ENCODE measurements at regions not wholly inside any gene's neighbourhood (a gene's known extent, or its start where the extent isn't known, plus 50 kb on each side); places are given as distances from the start of the nearest gene placed in this dataset.

DNA sequence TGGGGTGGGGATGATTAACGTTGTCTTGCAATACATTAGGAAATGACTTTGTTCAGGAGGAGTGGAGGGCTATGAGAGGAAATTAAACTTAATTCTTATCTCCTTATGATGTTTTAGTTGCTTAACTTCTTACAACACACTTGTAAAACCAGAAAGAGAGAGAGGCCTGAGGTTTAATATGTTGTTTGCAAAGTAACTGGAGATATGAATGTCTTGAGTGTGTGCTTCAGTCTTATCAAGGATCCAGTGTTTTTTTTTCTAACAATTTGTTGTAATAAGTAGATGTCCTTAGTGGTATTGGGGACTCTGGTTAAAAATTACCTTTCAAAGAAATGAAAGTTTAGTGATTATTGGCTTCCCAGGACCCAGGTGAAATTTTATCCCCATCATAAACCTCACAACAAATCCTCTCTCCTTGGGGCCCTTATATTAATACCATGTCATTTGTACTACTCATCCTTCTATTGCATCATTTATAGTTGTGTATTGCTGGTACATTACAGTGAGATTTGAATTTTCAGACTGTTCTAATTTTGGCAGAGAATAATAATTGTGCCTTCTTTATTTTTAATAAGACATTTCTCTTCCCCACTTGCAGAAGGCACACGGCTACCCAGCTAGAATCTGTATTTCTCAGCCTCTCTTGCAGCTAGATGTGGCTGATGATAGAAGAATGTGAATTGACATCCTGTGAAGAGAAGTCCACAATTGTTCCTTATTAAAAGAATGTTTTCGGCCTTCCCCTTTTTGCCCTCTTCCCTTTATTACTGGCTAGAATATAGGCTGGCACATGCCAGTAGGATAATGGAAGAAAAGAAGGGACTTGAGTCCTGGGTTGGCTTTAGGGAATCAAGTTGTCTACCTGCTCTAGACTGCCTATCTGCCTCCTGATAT lies 91.9 kb upstream of the CXCR4 start:
- no peak for DNase-seq

DNA sequence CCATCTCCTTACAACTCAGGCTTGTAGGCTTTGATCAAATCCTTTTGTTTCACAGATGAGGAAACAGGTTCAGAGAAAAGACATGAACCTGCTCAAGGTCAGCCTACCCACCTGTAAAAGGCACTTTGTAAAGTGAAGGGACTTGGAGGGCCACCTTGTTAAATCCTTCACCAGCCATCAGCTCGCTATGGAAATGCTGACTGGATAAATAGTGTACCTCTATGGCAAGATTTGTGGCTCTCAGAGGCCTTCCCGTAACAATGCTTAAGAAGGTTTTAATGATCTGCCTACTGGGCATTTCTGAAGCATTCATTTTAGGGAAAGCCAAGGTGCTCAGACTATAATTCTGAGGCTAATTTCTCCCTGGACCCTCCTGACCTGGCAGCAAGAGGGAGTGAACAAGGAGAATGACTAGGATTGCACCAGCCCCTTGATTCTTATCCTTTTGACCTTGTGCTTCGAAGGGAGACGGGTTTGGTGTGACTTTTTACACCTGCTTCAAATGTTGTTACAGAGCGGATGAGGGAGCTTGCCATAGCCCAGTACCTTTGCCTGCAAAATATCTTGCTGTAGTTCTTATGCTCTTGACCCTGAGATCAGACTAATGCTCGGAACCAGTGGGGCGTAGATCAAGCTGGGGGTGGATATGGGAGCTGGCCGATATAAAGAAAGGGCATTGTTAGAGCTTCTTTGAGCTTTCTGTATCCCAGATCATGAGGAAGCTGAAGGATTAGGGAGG lies 90.9 kb upstream of the CXCR4 start:
- DNase-seq = no peak

DNA sequence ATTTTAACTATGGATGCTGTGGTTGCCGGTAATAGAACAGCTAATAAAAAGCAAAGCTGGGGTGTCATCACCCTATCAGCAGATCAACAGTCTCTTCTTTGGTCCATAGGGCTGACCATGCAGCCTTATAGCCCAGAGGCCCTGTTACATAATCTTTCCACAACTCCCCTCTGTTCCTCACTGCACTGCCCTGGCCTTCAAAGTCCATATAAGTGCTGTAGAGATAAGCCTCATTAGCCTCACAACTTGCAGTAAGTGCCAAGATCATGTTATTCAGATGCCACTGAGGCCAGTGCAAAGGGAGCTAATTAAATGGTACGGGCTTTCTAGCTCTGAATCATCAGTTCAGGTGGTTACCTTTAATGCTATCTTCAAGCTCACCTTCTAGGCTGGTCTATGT lies 89.7 kb upstream of the CXCR4 start:
- no peak for DNase-seq

- DNase-seq = no peak
Measured at GRCh38 chr2:136207030-136207623, 89.2 kb upstream of the CXCR4 start.

DNA sequence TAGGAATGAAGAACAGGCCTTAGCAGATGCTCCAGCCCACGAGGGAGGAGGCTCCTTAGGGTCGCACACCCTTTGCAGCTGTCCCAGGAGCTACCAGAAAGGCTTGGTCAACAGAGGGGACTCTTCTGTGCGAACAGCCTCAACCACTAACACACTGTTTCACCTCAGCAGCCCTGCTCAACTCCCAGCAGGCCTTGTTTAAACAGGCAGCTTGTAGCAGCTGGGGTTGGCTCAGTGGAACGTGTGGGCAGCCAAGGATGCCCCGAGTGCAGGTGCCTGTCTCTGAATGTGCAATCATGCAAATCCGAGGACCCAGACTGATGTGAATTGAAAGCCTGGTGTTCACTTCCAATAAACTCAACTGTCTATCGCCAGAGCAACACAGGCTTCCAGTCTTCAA lies 88.7 kb upstream of the CXCR4 start:
- no peak for DNase-seq

GRCh38 chr2:136205615-136206014 lies 87.7 kb upstream of the CXCR4 start:
- no peak for DNase-seq

- no peak for DNase-seq
Measured at GRCh38 chr2:136204971-136205370, 87.0 kb upstream of the CXCR4 start.

- no peak for DNase-seq
Measured at GRCh38 chr2:136195226-136195625, 77.3 kb upstream of the CXCR4 start.

DNA sequence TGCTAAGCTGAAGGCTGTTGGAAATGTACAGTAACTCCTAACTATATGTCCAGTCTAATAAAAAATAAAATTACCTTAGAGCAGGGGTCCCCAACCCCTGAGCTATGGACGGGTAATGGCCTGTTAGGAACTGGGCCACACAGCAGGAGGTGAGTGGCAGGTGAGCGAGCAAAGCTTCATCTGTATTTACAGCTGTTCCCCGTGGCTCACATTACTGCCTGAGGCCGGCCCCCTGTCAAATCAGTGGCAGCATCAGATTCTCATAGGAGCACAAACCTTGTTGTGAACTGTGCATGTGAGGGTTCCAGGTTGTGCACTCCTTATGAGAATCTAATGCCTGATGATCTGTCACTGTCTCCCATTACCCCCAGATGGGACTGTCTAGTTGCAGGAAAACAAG lies 73.1 kb upstream of the CXCR4 start:
- no peak for DNase-seq

- DNase-seq = no peak
Measured at GRCh38 chr2:136189221-136189782, 71.4 kb upstream of the CXCR4 start.

DNA sequence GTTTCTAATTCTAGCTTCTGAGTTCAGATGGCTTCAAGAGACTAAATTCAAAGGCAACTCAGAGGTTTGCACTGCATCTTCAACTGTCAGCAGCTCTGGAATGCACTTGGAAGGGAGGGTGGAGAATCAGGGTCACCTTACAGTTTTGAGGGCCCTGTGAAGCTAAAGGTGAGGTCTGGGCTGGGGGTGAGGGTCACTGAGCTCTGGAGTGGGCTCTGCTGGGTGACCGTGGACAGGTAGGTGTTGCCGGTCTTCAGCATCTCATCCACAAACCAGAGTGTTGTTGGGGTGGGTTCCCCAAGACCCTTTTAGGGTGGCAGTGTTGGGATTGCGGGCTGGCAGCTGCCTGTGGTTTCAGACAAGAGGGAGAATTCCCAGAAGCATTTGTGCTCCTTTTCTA lies 70.1 kb upstream of the CXCR4 start:
- no peak for DNase-seq

DNA sequence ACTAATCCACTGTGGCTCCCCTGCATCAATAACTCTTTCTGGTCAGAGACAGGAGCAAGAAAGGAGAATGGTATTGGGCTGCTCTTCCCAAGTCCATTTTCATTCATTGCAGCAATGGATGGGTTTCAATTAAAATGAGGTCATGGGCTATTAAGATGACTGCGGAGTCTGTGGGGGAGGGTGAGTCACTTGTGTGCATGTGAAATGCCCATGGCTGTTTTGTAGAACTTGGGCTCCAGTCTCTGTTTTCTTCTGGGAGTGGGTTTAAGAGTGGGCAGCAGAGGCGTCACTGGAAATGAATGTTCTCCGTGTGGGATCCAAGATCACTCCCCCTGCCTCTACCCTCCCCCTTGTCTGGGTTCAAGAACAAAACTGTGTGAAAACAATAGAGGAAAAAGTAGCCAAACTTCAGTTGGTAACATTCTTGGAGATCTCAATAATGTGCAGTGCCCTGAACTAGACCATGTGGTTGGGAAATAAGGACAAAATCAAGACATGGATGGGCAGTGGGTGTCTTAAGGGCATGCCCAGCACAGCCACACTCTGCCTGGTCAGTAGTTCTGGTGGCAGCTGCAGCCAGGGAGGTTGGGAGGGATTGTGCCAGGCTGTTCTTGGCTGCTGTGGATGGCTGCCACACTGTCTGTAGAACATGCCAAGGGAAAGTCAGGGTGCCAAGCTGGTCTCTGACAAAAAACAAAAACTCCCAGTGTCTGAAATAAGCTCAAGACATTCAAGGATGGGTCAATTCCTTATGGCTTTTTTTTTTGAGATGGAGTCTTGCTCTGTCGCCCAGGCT lies 68.2 kb upstream of the CXCR4 start:
- no peak for DNase-seq

DNA sequence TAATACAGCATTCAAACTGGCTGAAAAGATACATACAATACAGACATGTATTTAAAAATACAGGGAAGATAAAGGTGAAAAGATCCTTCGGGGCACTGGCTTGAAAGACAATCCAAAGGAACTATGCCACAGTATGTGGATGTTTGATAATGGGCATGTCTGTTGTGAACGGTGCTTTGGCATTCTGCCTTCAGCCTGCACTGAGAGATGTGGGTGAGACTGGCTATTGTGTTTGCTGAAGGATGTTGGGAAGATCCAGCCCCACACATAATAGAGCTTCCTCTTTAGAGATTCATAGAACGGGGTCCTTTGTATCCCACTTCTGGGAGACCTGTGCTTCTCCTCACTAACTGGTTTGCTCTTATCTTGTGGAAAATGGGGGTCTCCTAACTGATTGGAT lies 65.1 kb upstream of the CXCR4 start:
- DNase-seq = no peak

DNA sequence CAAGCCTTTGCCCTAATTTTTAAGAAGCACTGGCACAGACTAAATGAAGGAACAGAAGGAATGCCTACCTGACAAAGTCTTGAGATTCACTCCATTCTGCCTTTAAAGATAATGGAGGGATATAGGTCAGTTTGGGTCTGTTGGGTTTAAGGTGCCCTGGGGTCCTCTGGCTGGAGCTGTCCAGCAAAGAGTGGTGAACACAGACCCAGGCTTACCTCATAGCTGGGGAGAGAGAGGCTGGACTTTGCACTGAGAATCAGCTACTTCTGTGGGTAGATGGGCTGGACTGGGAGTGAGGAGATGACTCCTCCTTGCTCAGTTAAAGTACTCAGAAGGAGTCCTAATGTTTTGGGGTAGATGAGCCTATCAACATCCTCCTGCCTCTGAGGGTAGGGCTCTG lies 64.4 kb upstream of the CXCR4 start:
- no peak for DNase-seq

DNA sequence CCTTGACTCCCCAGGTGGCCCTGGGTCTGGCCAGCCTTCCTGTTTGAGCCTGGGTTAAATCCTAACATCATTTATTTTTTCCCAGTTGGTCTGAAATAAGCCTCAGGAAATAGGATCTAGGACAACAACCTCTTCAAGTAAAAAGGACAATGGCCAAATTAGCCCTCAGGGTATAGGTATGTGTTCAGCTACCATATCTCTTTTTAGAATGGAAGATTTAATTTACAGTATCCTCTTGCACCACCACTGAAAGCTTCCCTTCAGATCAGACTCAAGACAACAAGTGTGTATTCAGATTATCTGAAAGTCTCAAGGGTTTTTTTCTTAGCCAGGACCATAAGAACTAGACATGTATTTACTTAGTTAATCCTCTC lies 61.6 kb upstream of the CXCR4 start:
- DNase-seq = no peak

- no peak for DNase-seq
Measured at GRCh38 chr2:136178941-136179601, 61.1 kb upstream of the CXCR4 start.

- no peak for DNase-seq
Measured at GRCh38 chr2:136175868-136176267, 57.9 kb upstream of the CXCR4 start.

DNA sequence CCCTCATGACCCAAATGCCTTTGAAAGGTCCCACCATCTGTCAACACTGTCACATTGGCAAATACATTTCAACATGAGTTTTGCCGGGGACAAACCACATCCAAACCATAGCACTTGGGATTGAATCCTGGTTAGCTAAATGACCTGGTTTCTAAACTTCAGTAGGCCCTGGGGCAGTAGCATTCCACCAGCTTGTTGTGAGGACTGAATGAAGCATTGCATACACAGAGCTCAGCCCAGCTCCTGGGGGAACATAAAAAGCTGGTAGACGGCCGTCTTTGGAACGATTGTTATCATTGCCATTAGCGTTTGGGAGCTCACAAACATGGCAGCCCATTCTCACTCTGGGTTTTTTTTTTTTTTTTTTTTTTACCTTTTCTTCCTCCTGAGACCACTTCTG lies 57.5 kb upstream of the CXCR4 start:
- DNase-seq = no peak

DNA sequence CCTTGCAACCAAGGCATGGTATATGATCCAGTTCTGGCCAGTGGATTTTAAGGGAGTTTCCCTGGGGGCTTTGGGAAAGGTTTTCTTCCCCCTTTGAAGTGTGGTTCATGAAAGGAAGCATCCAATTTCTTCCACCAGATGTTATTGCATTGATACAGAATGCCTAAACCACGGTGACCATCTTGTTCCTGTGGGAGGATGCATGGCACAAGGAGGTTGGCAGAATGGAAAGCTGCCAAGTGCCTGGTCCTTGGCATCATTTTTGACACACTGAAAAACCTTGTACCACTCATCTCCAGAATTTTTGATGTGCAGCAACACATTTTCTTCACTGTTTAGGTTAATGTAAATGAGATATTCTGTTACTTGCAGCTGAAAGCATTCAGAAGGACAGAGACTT lies 55.2 kb upstream of the CXCR4 start:
- no peak for DNase-seq

- no peak for DNase-seq
Measured at GRCh38 chr2:136171223-136171622, 53.3 kb upstream of the CXCR4 start.

- no peak for DNase-seq
Measured at GRCh38 chr2:136168720-136169119, 50.8 kb upstream of the CXCR4 start.

DNA sequence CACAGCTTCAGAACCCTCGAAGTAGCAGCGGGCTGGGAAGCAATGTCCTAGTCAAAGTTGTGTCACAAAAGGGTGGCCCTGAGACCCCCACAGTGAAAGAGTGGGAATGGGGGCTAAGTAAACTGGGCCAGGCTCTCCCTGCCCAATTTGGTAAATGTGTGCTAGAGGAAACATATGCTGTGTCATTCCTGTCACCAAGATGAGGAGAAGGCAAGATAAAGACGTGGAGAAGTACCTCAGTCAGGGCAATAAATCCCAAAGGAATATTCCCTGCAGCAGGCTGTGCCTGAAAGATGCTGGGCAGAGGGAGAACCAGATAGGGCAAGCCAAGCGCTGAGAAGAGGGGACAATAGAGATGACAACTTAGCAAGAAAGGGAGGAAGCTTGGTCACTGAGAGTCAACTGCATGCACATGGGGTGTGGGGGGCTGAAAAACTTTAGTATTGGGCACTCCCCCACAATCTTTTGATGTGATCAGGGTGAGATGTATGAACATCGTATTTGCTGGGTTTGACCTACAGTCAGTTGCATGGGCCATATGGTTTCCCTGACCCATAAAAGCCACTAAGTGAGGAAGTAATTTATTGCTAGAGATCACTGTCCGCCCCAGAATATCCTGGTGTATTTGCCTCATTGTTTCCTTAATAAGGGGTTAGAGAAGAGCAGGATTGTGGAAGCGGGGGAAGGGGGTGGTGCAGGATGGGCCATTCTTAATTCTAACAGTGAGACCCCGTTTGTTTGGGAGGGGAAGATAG lies 49.9 kb upstream of the CXCR4 start:
- DNase-seq = no peak

All from NCI-H748 treated with DMSO at 0.1 percent for 48 hours (cell line).